HG02970 (cell line): ENCODE measurements at regions not wholly inside any gene's neighbourhood (a gene's known extent, or its start where the extent isn't known, plus 50 kb on each side); places are given as distances from the start of the nearest gene placed in this dataset.

Source experiments
- ATAC-seq: cut with Tn5 transposase; IDR thresholded peaks from one replicate; pipeline ENCODE4 v1.9.1; 2021; ENCODE audit warnings: mild to moderate bottlenecking, moderate library complexity, moderate number of reproducible peaks; ENCODE audit not compliant: unreplicated experiment, low FRiP score

- no peak for ATAC-seq
These were observed 249.7 kb downstream of the C4orf33 start for GRCh38 chr4:129345609-129346008.

DNA sequence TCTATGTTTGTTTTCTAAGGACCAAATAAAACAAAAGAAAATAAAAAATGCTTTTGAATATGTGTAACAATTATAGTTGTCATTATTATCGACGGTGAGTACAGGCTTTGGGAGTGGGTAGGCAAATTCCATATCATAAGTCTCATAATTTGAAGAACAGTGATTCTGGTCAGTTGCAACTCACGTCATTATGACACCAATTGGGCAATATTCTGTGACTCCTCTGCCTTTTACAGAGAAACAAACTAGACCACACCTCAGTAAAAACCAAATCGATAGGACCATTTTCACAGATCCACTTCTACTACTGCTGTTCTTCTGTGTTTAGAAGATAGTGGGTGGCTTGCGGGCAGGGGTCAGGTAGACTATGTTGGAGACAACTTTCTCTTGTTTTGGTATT lies 250.1 kb downstream of the C4orf33 start:
- ATAC-seq = no peak

DNA sequence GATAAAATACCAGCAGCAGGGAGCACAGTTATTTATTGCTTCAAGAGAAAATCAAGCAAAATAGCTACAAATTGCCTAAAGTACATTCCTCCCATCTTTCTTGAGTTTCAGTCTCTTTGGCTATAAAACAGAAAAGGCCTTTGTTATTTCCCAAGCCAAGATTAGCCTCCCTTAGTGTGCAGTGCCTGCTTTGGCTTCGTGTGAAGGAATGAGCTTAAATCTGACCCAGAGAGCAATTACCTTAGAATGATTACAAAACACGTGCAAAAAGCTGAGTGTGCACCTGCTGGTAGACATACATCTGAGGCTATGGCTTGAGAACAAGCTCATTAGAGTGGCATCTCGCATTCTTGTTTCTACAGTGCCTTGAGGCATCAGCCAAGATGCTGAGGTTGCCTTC lies 250.8 kb downstream of the C4orf33 start:
- no peak for ATAC-seq

DNA sequence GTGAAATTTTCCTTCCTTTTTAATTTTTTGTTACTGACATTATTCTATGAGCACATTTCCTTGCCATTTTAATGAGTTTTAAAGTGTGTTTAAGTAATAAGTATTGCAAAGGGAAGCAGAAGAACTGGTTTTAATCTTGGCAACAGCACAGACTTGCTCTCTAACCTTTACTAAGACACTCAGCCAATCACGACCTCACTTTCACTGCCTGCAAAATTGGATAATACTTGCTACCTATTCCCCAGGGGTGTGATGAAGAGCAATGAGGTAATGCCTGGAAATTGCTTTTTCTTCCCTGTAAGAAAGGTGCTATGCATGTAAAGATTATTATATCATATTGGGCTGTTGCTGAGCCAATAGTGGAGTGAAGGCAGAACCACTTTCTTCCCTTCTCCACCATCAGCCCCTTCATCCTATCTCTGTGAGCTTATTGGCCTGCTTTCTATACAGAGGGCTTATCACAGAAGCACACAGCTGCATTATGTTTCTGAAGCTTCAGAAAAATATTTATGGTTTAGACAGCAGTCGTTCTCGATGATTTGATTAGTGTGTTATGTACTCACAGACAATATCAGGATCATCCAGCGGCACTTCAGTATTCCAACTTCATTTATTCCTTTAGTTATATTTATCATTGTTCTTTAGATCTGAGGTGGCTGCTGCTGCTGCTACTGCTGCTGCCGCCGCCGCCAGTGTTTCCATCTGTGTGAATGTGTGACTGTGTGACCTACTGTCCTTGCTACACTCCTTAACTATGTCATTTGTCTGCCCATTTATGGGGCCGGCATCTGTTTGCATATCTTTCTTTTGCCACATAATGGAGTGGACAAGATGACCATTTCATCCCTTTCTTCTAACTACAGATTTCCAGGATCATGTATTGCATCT lies 255.1 kb downstream of the C4orf33 start:
- ATAC-seq = no peak

- ATAC-seq = no peak
These were observed 256.5 kb downstream of the C4orf33 start for GRCh38 chr4:129352480-129352879.

GRCh38 chr4:129353490-129353889 lies 257.5 kb downstream of the C4orf33 start:
- no peak for ATAC-seq

DNA sequence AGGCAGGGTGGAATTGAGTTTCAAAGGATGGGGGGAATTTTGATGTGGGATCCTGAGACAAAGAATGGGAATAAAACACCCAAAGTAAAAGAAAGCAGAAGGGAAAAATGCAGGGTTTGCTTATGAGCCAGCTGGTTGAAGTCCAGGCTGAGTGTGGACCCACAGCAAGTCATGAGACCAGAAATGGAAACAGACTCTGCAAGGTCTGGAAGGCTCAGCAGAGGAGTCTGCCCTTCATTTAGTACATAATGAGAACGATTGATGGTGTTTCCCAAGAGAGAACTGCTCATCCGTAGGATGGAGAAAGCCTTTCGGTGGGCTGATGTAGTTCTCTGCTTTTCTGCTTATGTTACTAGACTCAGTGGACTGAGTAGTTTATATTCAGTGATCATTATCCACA lies 259.1 kb downstream of the C4orf33 start:
- ATAC-seq = no peak

DNA sequence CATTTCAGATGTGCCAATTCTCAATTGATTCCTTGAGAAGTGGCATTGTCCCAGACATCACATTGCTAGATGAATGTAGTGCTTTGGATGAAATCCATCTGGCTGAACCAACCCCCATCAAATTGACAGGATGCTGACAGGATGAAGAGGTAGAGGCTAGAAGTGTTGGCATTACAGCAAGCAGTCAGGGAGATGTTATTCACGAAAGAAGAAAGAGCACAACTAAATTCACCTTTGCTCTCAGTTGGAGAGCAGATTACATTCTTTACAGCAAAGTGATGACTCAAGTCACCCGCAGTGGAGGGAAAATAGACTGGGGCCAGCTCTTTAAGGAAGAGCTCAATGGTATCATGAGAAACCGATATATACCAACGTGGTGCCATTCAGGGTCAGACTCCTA lies 259.6 kb downstream of the C4orf33 start:
- ATAC-seq = no peak

GRCh38 chr4:129358571-129358970 lies 262.6 kb downstream of the C4orf33 start:
- ATAC-seq = no peak

- ATAC-seq = no peak
These were observed 263.5 kb downstream of the C4orf33 start for GRCh38 chr4:129359461-129359860.

GRCh38 chr4:129362691-129363274 lies 266.8 kb downstream of the C4orf33 start:
- peak; percentile 85 for ATAC-seq

GRCh38 chr4:129364747-129365452 lies 268.9 kb downstream of the C4orf33 start:
- ATAC-seq = no peak

DNA sequence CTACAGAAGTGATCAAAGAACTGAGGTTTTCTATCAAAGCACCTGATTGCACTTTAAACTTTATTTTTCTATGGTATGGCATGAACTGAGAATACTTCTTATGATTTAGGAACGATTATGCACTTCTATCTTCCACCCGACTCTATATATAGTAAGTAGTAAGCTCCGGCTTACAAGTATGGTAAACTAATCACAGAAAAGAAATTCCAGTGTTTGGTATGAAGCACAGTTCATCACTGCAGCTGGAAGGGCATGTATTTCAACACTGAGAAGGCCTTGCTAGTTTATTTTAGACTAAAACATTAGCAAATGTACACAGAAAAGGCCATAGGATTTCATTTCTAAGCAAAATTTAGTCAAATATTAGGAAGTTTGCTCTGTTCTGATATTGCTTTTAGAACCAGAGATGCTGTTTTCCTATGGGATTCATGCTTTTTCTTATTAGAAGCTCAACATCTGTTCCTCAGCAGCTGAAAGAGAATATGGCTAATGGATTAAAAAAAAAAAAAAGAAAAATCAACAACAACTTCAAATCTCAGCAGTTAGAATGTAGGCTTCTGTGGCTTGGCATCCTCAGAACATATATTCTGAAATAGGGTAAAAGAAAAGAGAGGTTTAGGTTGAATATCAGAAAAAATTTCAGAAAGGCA lies 273.5 kb downstream of the C4orf33 start:
- no peak for ATAC-seq

DNA sequence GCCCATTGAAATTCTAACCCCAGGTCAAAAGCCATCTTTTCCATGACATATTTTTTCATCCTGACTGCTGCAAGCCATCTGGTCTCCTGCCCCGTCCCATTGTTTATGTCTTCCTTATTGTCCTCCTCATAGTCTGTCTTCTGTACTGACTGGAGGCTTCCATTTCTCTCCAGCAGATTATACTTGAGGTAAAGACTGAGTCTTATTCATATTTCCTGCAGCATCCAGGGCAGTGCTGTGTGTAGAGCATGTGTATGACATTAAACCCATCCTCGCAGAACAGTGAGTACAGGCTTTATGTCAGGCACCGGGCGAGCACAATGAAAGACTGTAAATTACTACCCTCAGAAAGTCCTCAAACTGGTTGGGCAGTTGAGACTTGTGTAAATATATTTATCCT lies 275.1 kb downstream of the C4orf33 start:
- ATAC-seq = no peak

DNA sequence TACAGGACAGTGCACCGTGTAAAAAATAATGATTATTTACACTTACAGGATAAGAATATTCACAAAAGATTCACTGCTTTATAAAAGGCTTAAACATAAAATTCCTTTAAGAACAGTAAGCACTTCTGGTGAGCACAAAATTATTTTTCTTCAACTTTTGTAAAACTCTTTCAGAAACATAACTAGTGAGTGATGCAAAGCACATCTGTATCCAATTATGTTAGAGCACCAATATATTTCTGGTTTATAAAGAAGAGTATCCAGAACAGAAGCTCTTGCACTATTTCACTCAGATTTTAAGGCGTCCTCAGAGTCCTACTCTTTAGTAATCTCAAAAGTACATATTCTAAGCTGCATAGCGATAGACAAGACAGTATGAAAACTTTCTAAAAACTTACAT lies 276.0 kb downstream of the C4orf33 start:
- no peak for ATAC-seq

GRCh38 chr4:129377131-129377845 lies 281.3 kb downstream of the C4orf33 start:
- no peak for ATAC-seq

DNA sequence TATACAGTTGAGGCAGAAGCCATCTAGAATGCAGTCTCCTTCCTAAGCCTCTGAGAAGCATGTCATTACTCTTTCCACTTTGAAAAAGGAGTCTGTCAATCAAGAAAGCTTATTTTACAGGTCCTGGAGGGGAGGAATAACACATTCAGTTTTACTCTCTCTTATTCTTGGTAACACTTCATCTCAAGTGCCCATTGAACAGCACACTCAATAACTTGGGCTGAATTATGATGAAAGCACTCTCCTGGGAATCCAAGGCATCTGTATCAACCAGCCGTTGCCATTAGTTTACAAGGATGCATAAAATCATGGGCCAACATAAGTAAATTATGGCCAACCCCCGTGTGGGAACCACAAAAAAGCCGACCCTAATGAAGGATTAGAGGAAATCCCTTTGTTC lies 282.4 kb downstream of the C4orf33 start:
- ATAC-seq = no peak

DNA sequence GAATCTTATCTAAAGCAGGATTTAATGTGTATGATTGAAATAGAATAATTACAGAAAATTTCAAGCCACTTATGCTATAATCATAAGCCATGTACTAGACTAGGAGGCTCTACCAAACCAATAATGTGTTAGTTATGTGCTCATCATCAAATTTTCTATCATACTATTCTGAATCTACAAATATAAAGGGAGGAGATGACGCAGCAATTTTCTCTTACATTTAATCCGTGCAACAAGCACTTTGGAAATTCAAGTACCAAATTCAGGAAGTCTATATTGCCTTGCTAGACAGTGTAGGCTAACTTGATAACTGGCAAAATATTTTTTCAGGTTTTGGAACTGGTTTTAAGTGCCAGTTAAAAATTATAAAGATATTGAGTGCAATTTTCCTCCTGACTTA lies 283.5 kb downstream of the C4orf33 start:
- no peak for ATAC-seq

DNA sequence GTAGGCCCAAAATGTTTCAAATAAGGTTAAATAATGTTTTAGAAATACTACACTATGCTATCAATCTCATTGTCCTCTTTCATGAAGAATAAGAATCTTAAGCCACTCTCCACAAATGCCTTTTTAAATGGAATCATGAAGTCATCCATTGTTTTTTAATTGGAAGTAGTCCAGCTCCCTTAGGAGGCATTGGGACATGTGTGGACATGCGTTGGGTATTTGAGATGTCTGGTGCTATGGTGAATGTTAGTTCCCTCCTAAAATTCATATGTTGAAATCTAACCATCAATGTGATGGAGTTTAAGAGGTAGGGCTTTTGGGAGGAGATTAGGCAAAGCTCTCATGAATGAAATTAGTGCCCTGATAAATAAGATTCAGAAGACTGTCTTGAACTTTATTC lies 289.0 kb downstream of the C4orf33 start:
- no peak for ATAC-seq

- no peak for ATAC-seq
These were observed 291.7 kb downstream of the C4orf33 start for GRCh38 chr4:129387666-129388065.
